GM12878 (cell line): ENCODE measurements at regions not wholly inside any gene's neighbourhood (a gene's known extent, or its start where the extent isn't known, plus 50 kb on each side); places are given as distances from the start of the nearest gene placed in this dataset.

Experiments used
- ATAC-seq: fragments of 200-7000 bp; cut with Tn5 transposase; 3 replicates; pipeline ENCODE4 v1.9.1; 2020; ENCODE audit warnings: mild to moderate bottlenecking, moderate library complexity
- BruUV-seq: library from RNA; stranded (reverse); fragments of 400-500 nt; replicated peaks from 2 replicates; lab custom pipeline; 2021; lab: Mats Ljungman, UMichigan
- CTCF ChIA-PET: fragments of 300-600 bp; sonication (Branson Sonifier 250); formaldehyde crosslinking; extraction: SDS; loops from one replicate; lab custom pipeline; 2021; ENCODE audit warnings: inconsistent platforms; lab: Yijun Ruan, JAX
- POLR2A ChIA-PET: fragments of 350-600 bp; formaldehyde crosslinking; extraction: SDS; loops from one replicate; lab custom pipeline; 2021; ENCODE audit warnings: inconsistent platforms; lab: Charles Lee
- RAD21 ChIA-PET: fragments of 300-600 bp; sonication (Branson Sonifier 250); formaldehyde crosslinking; loops from one replicate; lab custom pipeline; 2023; ENCODE audit warnings: antibody characterized with exemption; ENCODE audit not compliant: unreplicated experiment; lab: Charles Lee
- SMC1A ChIA-PET: fragments of 300-600 bp; sonication (Branson Sonifier 250); formaldehyde crosslinking; loops from one replicate; lab custom pipeline; 2023; ENCODE audit not compliant: unreplicated experiment, uncharacterized antibody; lab: Charles Lee
- DNase-seq: peaks from one replicate; pipeline ENCODE4 v3.0.0-alpha.2; 2011; ENCODE audit warnings: low read depth, low spot score
- FAIRE-seq: peaks from 3 replicates; lab custom pipeline; 2011; peaks lifted over from hg19 to GRCh38; lab: Jason Lieb, UNC
- H2AFZ ChIP-seq: 2 replicates; pipeline ENCODE4 v1.6.0; 2011; ENCODE audit warnings: low read depth, low read length, control low read depth; ENCODE audit not compliant: control insufficient read depth
- H3K27ac ChIP-seq: 2 replicates; pipeline ENCODE4 v1.5.1; 2011; ENCODE audit warnings: control low read depth; ENCODE audit not compliant: control insufficient read depth, insufficient read depth
- H3K27me3 ChIP-seq, 2 experiments: replicated peaks in 1 of 2; 2 replicates each; pipeline versions ENCODE4 v1.6.0 to v1.6.1; 2011; ENCODE audit warnings: low read length in 1 of 2; ENCODE audit not compliant: control insufficient read depth in 2 of 2, insufficient read depth in 2 of 2
- H3K36me3 ChIP-seq, 2 experiments: 2 replicates each; pipeline ENCODE4 v1.5.1; 2011; ENCODE audit warnings: low read length in 1 of 2; ENCODE audit not compliant: control insufficient read depth in 2 of 2, insufficient read depth in 2 of 2
- H3K4me1 ChIP-seq: 2 replicates; pipeline ENCODE4 v1.6.1; 2011; ENCODE audit warnings: mild to moderate bottlenecking, low read length, moderate library complexity, mixed read lengths; ENCODE audit not compliant: control insufficient read depth, insufficient read depth
- H3K4me2 ChIP-seq: 2 replicates; pipeline ENCODE4 v1.6.0; 2011; ENCODE audit warnings: control low read depth; ENCODE audit not compliant: control insufficient read depth, insufficient read depth
- H3K4me3 ChIP-seq: fragments of 200-600 bp; sonication (generic); 2 replicates; pipeline ENCODE4 v1.5.1; 2016
- H3K79me2 ChIP-seq: 2 replicates; pipeline ENCODE4 v1.6.0; 2011; ENCODE audit warnings: low read length; ENCODE audit not compliant: control insufficient read depth, insufficient read depth
- H3K9ac ChIP-seq: 2 replicates; pipeline ENCODE4 v1.8.0; 2011; ENCODE audit warnings: low read length, control low read depth, mixed read lengths; ENCODE audit not compliant: control insufficient read depth, insufficient read depth
- H3K9me3 ChIP-seq: replicated peaks from 3 replicates; pipeline ENCODE4 v1.5.1; 2011; ENCODE audit warnings: mild to moderate bottlenecking, low read length; ENCODE audit not compliant: control insufficient read depth, insufficient read depth
- H4K20me1 ChIP-seq: 2 replicates; pipeline ENCODE4 v1.6.0; 2011; ENCODE audit not compliant: control insufficient read depth, insufficient read depth
- CBFB ChIP-seq: IDR thresholded peaks from 2 replicates; pipeline ENCODE4 v1.6.1; 2016; ENCODE audit warnings: antibody characterized with exemption, low read depth
- CEBPB ChIP-seq, 2 experiments: fragments of 150-350 bp in 1 of 2; IDR thresholded peaks; 2 replicates each; pipeline ENCODE4 v1.6.1; 2012 to 2014; ENCODE audit warnings: low read depth in 2 of 2, low read length in 2 of 2, borderline replicate concordance in 1 of 2, inconsistent platforms in 1 of 2
- E2F8 ChIP-seq: fragments of 450-650 bp; IDR thresholded peaks from 2 replicates; pipeline ENCODE4 v1.6.1; 2018; ENCODE audit warnings: mild to moderate bottlenecking, low read depth, moderate library complexity; ENCODE audit not compliant: partially characterized antibody
- HSF1 ChIP-seq: fragments of 150-350 bp; IDR thresholded peaks from 2 replicates; pipeline ENCODE4 v1.6.1; 2014; ENCODE audit warnings: mild to moderate bottlenecking, low read depth, low read length
- IKZF1 ChIP-seq: fragments of 450-650 bp; conservative IDR thresholded peaks from 2 replicates; pipeline ENCODE4 v1.6.1; 2017; ENCODE audit warnings: antibody characterized with exemption, mild to moderate bottlenecking
- IRF4 ChIP-seq: IDR thresholded peaks from 2 replicates; pipeline ENCODE4 v1.6.1; 2011; ENCODE audit warnings: low read depth, low read length
- MYB ChIP-seq: fragments of 150-350 bp; IDR thresholded peaks from 2 replicates; pipeline ENCODE4 v1.6.1; 2014; ENCODE audit warnings: mild to moderate bottlenecking, low read depth, low read length, borderline replicate concordance
- MYC ChIP-seq: IDR thresholded peaks from 2 replicates; pipeline ENCODE4 v1.6.1; 2011; ENCODE audit warnings: mild to moderate bottlenecking, low read length, moderate library complexity, inconsistent platforms; ENCODE audit not compliant: insufficient read depth, insufficient replicate concordance, insufficient read length, severe bottlenecking
- NKRF ChIP-seq: fragments of 450-650 bp; conservative IDR thresholded peaks from 2 replicates; pipeline ENCODE4 v1.6.1; 2017; ENCODE audit warnings: mild to moderate bottlenecking, moderate library complexity
- PKNOX1 ChIP-seq: fragments of 450-650 bp; IDR thresholded peaks from 2 replicates; pipeline ENCODE4 v1.6.1; 2016; ENCODE audit warnings: mild to moderate bottlenecking
- SUPT20H ChIP-seq: IDR thresholded peaks from 2 replicates; pipeline ENCODE4 v1.6.1; 2011; ENCODE audit warnings: low read depth, mild to moderate bottlenecking, low read length, moderate library complexity, borderline replicate concordance; ENCODE audit not compliant: control insufficient read depth
- ZBTB40 ChIP-seq: fragments of 450-650 bp; IDR thresholded peaks from 2 replicates; pipeline ENCODE4 v1.6.1; 2016; ENCODE audit warnings: mild to moderate bottlenecking, moderate library complexity, borderline replicate concordance
- ZNF24 ChIP-seq: fragments of 450-650 bp; IDR thresholded peaks from 2 replicates; pipeline ENCODE4 v1.6.1; 2017; ENCODE audit warnings: antibody characterized with exemption, mild to moderate bottlenecking
- WGBS: methylation state at CpG from one replicate; pipeline ENCODE4 v1.1.6; 2016; ENCODE audit warnings: low lambda C conversion rate; ENCODE audit not compliant: insufficient replicate concordance, insufficient coverage; ENCODE audit errors: missing lambda C conversion rate; 5-methylcytosine and 5-hydroxymethylcytosine counted together
- in situ Hi-C: fragments of 300-500 bp; cut with MboI; formaldehyde crosslinking; loops from 9 replicates; pipeline ENCODE4 v1.14.3; 2018; ENCODE audit warnings: mixed read lengths
- intact Hi-C: fragments of 100-400 bp; cut with micrococcal nuclease; formaldehyde crosslinking; loops from one replicate; pipeline ENCODE4 v1.14.2; 2022; ENCODE audit not compliant: unreplicated experiment

GRCh38 chr1:108320849-108321248, 77.0 kb upstream of the NBPF4 start:
- FAIRE-seq (no peak), ATAC-seq (no peak), DNase-seq (no peak)
- intact Hi-C loops (no loop called here), in situ Hi-C loops (no loop called here)
- Histone ChIP-seq H3K27ac (no peak overlapping the region), H3K79me2 (no peaks in the 10 kb centered on the region), H3K4me2 (no peak overlapping the region), H3K27me3 (no peaks in the 10 kb centered on the region), H3K36me3 (no peaks in the 10 kb centered on the region), H3K9ac (no peak overlapping the region), H4K20me1 (no peaks in the 10 kb centered on the region), H3K4me1 (no peaks in the 10 kb centered on the region), H3K9me3 (no peaks in the 10 kb centered on the region), H2AFZ (no peak overlapping the region), H3K4me3 (no peak overlapping the region)
- WGBS = 93% methylated on average over 1 of the region's 1 CpG
- BruUV-seq = no TSS peak
- SMC1A ChIA-PET = no interaction called here
- RAD21 ChIA-PET = no interaction called here
- CTCF ChIA-PET = no interaction called here
- POLR2A ChIA-PET = no interaction called here
- TF ChIP-seq IRF4 = no peak
- TF ChIP-seq MYC = no peak
- no peak for TF ChIP-seq MYB
- TF ChIP-seq SUPT20H = no peak
- no peak for TF ChIP-seq ZNF24
- TF ChIP-seq ZBTB40 = no peak
- TF ChIP-seq CBFB = no peak
- TF ChIP-seq PKNOX1 = no peak
- TF ChIP-seq IKZF1 = no peak
- no peak for TF ChIP-seq HSF1
- no peak for TF ChIP-seq E2F8
- no peak for TF ChIP-seq CEBPB (IDR thresholded peaks at IDR 0.05; ENCODE audit: borderline replicate concordance in 1 of 2, low read depth in 2 of 2, low read length in 2 of 2)
- no peak for TF ChIP-seq NKRF
